Nephron (organoid): ENCODE measurements at regions not wholly inside any gene's neighbourhood (a gene's known extent, or its start where the extent isn't known, plus 50 kb on each side); places are given as distances from the start of the nearest gene placed in this dataset.

Experiments
- H3K27ac Mint-ChIP-seq, 3 experiments: 2 replicates each; pipeline ENCODE4 v1.8.0; 2020; ENCODE audit warnings: mixed read lengths in 3 of 3, mild to moderate bottlenecking in 2 of 3, moderate library complexity in 1 of 3
- H3K27me3 Mint-ChIP-seq: 2 replicates; pipeline ENCODE4 v1.8.0; 2021; ENCODE audit warnings: low read depth, mild to moderate bottlenecking, moderate library complexity, mixed read lengths
- H3K36me3 Mint-ChIP-seq: 2 replicates; pipeline ENCODE4 v1.8.0; 2020; ENCODE audit warnings: low read depth, mixed read lengths
- H3K4me1 Mint-ChIP-seq: 2 replicates; pipeline ENCODE4 v1.8.0; 2020; ENCODE audit warnings: mixed read lengths
- H3K4me3 Mint-ChIP-seq, 3 experiments: 2 replicates each; pipeline ENCODE4 v1.8.0; 2020; ENCODE audit warnings: mild to moderate bottlenecking in 3 of 3, mixed read lengths in 3 of 3, moderate library complexity in 2 of 3
- H3K9me3 Mint-ChIP-seq: 2 replicates; pipeline ENCODE4 v1.8.0; 2020; ENCODE audit warnings: mixed read lengths
- CTCF ChIP-seq, 3 experiments: fragments of 200-600 bp; sonication (generic); IDR thresholded peaks; one replicate each; pipeline ENCODE4 v1.5.0; 2021; ENCODE audit warnings: antibody characterized with exemption in 3 of 3; ENCODE audit not compliant: unreplicated experiment in 3 of 3

DNA sequence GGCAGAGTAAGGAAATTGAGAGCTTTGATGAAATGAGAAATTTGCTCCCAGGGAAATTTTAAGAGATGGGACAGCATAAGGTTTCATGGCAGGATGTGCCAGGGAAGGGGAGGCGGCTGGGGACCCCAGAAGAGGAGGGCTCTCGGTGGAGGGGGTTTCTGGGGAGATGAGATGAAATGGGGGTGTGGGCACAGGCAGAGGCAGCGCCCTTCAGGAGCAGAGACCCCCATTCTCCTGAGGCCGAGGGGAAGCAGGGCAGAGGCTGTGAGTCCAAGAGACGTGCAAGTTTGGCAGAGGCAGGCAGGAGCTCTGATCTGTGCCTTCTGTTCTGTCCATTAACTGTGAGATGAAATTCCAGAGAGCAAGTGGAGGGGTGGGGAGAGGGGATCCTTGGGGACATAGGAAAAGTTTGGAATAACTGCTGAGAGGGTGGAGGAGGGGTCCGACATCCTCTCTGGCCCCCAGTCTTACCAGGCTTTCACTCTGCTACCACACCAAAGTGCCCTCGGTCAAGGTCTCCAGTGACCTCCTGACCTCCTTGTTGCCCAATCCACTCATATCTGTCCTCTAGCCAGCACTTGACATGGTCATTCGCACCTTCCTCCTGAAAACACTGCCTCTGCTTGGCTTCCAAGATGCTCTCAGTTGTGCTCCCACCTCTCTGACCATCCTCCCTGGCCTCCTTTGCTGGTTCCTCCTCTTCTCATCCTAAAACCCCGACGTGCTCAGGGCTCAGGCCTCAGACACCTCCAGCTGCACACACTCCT, 108.1 kb upstream of the MVB12B start:
- peaks cover 33% of the 10 kb centered on the region for H3K9me3 Mint-ChIP-seq
- H3K27me3 Mint-ChIP-seq, result peaks cover 19% of the 10 kb centered on the region
- no peak overlapping the region for H3K27ac Mint-ChIP-seq
- no peaks in the 10 kb centered on the region for H3K4me1 Mint-ChIP-seq
- TF ChIP-seq CTCF (IDR thresholded peaks at IDR 0.05; ENCODE audit: unreplicated experiment in 3 of 3), result no peak
- no peak overlapping the region for H3K4me3 Mint-ChIP-seq
- H3K36me3 Mint-ChIP-seq, result no peaks in the 10 kb centered on the region

DNA sequence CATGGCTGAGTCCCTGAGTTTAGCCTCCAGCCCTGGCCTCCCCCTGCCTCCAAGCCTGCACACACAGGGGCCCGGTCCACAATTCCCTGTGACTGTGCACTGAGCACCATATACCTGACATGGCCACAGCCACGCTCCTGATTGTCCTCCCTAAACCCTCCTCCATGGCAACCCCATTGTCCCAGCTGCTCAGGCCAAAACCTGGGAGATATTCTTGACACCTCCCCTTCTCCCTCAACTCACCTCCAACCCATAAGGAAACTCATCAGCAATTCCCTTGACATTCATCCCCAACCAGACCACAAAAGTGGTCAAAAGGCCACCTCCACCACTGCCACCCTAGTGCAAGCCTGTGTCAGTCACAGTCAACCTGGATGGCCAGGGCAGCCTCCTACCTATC, 107.5 kb upstream of the MVB12B start:
- peaks cover 30% of the 10 kb centered on the region for H3K9me3 Mint-ChIP-seq
- no peak overlapping the region for H3K27ac Mint-ChIP-seq
- no peaks in the 10 kb centered on the region for H3K36me3 Mint-ChIP-seq
- peaks cover 19% of the 10 kb centered on the region for H3K27me3 Mint-ChIP-seq
- H3K4me3 Mint-ChIP-seq, result no peak overlapping the region
- no peak for TF ChIP-seq CTCF (IDR thresholded peaks at IDR 0.05; ENCODE audit: unreplicated experiment in 3 of 3)
- H3K4me1 Mint-ChIP-seq, result no peaks in the 10 kb centered on the region

GRCh38 chr9:126219648-126220063, 107.0 kb upstream of the MVB12B start:
- Mint-ChIP-seq H3K27me3 (peaks cover 22% of the 10 kb centered on the region), H3K27ac (no peak overlapping the region), H3K4me1 (no peaks in the 10 kb centered on the region), H3K36me3 (no peaks in the 10 kb centered on the region), H3K9me3 (peaks cover 26% of the 10 kb centered on the region), H3K4me3 (no peak overlapping the region)
- no peak for TF ChIP-seq CTCF (IDR thresholded peaks at IDR 0.05; ENCODE audit: unreplicated experiment in 3 of 3)

- Mint-ChIP-seq H3K4me3 (no peak overlapping the region), H3K36me3 (no peaks in the 10 kb centered on the region), H3K9me3 (peaks cover 13% of the 10 kb centered on the region), H3K4me1 (no peaks in the 10 kb centered on the region), H3K27me3 (peaks cover 21% of the 10 kb centered on the region), H3K27ac (no peak overlapping the region)
- no peak for TF ChIP-seq CTCF (IDR thresholded peaks at IDR 0.05; ENCODE audit: unreplicated experiment in 3 of 3)
These were observed 105.1 kb upstream of the MVB12B start for GRCh38 chr9:126221480-126221879.

- no peak for TF ChIP-seq CTCF (IDR thresholded peaks at IDR 0.05; ENCODE audit: unreplicated experiment in 3 of 3)
- no peak overlapping the region for H3K27ac Mint-ChIP-seq
- H3K9me3 Mint-ChIP-seq, result peaks cover 13% of the 10 kb centered on the region
- H3K27me3 Mint-ChIP-seq, result peaks cover 31% of the 10 kb centered on the region
- no peak overlapping the region for H3K4me3 Mint-ChIP-seq
- H3K4me1 Mint-ChIP-seq, result no peaks in the 10 kb centered on the region
- no peaks in the 10 kb centered on the region for H3K36me3 Mint-ChIP-seq
These were observed 104.2 kb upstream of the MVB12B start for GRCh38 chr9:126222363-126222834.
